Anterior cingulate cortex (tissue), 58 donors: ENCODE measurements at regions not wholly inside any gene's neighbourhood (a gene's known extent, or its start where the extent isn't known, plus 50 kb on each side); places are given as distances from the start of the nearest gene placed in this dataset.

Source experiments
- DNase-seq, 58 donors: peaks; one replicate each; lab custom pipeline; 2025; lab: John Stamatoyannopoulos, UW

DNA sequence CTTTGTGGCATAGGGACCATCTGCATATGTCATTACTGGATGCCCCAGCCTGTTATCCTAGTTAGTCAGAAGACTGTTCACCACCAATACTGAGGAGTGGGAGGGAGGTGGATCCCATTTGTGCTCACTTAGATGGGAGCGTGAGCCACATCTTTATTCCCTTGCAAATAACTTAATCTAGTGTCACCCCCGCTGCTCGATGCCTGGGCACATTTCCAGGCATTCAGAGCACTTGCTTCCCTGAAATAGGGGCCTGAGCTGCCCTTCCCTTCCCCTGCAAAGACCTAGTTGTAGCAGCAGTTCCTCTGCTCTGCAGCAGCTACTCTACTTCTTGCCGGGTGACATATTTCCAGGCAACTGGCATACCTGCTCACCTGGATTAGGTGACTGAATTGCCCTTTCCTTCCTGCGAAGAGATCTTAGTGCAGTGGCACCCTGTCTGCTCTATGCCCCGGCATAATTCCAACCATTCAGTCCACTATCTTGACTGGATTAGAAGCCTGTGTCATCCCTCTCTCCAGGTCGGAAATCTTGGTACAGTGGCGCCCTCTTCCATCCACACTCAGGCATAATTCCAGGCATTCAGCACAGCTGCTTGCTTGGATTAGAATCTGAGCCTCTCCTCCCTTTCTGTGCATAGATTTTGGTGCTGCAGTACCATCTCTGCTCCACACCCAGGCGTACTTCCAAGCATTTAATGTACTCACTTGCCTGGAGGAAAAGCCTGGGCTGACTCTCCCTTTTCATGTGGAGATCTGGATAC lies 1389.1 kb upstream of the TMEFF2 start:
- no peak for DNase-seq

DNA sequence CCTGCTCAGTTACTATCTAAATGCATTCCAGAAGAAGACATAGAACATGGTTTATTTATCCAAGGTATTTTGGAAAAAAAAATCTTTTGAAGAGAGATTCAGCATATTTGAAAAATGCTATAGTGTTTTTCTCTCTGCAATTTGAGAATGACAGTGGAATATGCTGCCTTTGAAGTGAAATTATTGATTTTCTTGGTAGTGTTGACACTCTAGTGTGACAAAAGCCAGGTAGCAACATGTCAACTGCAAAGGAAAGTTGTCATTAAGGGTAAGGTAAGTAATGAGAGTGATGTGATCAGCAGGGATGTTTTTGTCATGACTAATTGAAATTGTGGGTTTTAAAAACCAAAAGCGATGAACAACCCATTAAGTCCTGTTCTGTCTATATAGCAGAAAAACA lies 1387.1 kb upstream of the TMEFF2 start:
- DNase-seq: no peak

DNA sequence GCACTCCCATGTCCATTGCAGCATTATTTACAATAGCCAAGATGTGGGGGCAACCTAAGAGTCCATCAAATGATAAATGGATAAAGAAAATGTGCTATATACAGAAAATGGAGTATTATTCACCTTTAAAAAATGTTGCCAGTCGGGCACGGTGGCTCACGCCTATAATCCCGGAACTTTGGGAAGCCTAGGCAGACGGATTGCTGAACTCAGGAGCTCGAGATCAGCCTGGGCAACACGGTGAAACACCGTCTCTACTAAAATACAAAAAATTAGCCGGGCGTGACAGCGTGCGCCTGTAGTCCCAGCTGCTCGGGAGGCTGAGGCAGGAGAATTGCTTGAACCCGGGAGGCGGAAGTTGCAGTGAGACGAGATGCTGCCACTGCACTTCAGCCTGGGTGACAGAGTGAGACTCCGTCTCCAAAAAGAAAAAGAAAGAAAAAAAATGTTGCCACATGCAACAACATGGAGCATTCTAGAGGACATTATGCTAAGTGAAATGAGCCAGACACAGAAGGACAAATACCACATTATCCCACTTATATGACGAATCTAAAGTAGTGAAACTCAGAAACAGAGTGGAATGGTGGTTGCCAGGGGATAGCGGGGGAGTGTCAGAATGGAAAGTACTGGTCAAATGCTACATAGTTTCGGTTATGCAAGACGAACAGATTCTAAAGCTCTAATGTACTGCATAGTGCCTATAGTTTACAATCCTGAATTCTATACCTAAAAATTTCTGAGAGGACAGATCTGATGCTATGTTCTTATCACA lies 1385.6 kb upstream of the TMEFF2 start:
- DNase-seq: no peak

DNA sequence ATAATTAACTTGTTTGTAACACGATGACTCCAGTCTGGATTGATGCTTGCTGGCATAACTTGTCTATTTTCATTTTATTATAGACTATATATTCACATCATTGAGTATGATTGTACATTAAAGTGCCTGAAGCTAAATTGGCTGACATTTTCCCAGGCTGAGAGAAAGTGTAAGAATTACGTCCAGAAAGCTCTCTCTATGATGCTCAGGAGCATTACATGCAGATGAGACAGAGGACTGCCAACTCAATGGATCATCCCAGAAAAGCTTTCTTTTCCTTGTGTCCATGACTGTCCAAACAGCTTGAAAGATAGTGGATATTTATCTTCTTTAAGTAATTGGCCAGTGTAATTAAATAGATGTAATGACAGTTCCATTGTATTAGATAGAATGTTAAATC lies 1372.2 kb upstream of the TMEFF2 start:
- DNase-seq: no peak

DNA sequence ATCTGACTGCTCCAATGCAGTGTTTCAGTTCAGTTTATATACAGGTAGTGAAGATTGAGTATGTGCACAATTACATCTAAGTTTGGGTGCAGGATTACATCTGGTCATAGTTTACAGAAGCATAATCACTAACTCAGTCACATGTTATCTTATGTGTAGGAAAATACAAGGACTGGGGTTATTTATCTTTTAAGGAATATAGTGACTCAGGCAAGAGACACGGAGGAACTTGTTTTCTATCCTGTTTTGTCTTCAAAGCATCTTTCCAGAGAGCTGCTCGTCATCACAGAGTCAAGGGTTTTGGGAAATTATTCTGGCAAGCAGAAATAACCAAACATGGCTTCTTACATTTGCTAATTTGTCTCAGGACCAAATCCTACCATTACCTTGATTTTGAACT lies 1371.5 kb upstream of the TMEFF2 start:
- DNase-seq: no peak

DNA sequence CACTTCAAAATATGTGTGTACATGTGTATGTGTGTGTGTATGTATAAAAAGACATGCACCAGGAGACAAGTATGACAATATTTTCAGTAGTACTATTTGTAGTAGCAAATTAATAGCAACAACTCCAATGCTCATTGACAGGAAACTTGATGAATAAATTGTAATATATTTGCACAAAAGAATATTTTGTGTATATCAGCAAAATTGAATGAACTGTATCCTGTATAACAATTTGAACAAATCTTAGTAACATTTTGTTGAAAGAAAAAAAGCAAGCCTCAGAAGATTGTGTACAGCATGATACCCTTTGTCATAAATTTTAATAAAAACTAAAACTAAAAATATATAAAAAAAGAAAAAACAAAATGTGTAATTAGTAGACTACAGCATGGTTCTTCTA lies 1367.3 kb upstream of the TMEFF2 start:
- DNase-seq: no peak

DNA sequence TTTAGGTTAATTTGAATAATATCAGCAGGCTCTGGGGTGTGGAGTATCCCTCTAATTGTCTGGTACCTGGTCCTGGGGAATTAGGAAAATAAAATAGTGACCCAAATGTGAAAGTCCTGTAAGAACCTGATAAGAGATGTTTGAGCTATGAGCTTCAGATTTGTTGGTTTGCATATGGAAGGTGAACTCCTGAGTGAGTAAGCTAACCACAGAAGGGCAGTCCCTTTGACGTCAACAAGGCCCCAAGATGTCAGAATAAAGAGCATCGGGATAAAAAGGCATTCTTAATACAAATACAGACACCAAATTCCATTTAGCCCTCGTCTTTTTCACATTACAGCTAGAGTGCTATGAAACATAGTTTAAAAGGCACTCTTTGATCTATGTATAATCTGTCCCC lies 1366.3 kb upstream of the TMEFF2 start:
- no peak for DNase-seq

DNA sequence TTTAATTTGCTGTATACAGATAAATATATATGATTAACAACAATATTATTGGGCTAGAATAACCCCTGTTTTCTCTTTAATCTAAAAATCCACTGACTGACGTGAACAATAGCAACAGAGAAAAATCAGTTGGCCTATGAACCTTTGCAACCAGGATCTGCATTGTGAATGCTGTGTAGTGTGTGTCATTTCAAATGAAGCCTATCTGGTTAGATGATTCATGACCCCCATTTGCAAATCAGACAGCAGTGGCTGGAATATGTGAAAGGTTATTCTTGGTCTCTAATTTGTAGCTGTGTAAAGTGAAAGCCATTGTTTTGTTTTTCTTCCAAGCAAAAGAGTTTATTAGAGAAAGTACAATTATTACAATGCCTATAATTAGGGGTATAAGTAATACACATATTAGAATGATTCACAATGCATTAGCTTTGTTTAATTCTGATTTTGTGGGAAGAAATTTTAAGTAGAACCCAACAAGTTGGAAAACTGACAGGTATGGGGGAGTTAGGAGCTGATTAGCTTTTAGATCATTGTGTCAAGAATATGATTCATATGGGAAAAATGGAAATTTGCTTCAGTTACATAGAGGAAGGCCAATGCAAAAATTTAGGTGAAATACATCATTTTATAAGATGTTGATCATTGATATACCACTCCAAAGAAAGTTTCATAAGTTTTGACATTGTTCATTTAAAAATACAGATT lies 1362.2 kb upstream of the TMEFF2 start:
- DNase-seq: no peak

DNA sequence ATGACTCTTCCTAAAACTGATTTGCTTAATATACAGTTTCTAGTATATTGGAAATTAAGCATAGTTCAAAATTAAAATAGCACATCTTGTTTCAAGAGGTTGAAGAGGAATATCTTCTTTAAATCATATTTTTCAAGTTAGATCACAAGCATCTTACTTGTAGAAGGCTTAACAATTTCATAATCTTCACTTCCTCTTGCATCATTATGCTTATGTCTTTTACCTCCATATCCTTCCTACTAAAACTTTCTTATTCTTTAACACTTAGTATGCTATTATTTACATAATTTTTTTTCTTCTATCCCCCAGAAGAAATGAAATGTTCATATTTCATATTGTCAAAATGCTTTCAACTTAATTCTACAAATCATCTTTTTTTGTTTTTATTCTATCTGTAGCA lies 1354.9 kb upstream of the TMEFF2 start:
- no peak for DNase-seq

DNA sequence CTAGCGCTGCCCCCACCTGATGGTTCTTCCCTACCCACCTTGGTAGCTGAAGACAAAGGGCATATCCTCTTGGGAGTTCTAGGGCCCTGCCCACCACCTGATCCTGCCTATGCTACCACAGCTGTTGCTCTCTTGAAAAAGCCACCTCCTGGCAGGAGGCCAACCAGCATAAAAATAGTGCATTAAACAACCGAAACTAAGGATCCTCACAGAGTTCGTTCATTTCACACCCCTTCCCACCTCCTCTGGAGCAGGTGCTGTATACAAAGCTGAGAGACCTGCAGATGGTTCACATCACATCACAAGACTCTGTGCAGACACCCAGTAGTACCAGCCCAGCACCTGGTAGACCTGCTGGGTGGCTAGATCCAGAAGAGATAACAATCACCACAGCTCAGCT lies 1348.0 kb upstream of the TMEFF2 start:
- no peak for DNase-seq

DNA sequence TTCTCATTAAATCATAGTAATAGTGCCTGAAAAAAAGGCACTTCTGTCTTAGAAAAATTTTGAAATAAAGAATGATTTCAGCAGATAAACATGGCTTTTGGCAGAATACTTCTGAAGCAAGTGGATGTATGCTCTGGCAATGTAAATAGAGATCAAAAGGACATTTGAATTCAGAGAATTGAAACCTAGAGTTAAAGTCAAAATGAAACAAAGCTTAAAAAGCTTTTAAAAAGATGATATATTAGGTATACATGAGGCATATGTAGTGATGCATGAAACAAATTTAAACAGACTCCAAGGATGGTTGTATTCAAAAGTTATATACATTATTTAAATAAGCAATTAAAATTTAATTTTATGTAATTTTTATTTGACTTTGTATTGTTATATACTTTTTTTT lies 1344.5 kb upstream of the TMEFF2 start:
- no peak for DNase-seq

DNA sequence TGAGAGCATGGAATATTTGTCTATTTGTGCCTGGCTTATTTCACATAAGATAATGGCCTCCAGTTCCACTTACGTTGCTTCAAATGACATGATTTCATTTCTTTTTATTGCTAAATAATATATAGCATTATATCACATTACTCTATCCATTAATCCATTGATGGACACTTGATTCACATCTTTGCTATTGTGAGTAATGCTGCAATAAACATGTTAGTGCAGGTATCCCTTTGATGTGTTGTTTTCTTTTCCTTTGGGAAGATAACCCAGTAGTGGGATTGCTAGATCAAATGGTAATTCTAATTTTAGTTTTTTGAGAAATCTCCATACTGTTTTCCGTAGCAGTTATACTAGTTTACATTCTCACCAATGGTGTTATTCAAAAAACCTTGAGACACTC lies 1343.3 kb upstream of the TMEFF2 start:
- no peak for DNase-seq

DNA sequence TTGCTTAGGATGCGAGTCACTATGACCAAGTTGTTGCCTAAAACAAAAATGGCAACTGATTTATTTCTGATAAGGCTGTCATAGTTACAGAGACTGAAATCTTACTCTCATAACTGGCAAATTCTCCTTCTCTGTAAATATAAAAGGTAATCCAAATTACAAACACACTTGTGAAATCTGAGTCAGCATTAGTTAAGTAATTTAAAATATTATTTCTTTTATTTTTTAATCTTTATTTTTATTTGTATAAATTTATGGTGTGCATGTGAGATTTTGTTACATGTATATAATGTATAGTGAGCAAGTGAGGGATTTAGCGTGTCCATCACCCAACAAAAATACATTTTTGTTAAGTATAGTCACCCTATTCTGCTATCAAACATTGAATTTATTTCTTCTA lies 1342.8 kb upstream of the TMEFF2 start:
- no peak for DNase-seq

DNA sequence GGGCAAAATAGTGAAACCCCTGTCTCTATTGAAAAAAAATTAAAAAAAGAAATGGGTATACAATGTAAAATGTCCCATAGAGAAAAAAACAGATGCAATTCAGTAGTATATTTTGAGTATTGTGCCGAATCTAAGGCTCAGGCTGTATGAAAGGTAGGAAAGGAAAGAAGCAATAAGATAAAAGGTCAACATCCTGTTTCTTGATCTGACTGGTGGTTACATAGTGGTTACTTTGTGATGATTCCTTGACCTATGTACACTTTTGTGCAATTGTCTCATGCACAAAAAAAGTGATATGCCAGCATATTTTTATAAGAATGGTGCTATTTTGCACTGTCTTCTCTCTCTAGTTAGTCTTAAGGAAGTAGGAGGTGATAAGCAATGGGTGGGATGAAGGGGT lies 1333.7 kb upstream of the TMEFF2 start:
- DNase-seq: no peak

DNA sequence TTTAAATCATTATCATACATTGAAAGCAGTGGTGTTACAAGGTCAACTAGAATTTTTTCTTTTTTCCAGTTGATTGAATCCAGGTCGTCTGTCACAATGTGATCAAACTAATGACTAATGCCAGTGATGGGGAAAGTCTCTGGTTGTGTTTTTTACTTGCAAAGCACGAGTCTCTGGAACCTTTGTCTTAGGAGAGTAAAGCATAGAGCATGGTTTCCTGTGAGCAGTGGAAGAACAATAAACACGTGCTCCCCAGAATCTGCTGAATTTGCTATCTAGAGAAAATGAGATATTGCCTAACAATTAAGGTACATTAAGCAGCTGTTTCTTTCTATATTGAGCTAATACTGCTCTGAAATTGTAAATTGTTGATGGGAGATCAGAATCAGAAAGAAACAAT lies 1332.4 kb upstream of the TMEFF2 start:
- DNase-seq: no peak

DNA sequence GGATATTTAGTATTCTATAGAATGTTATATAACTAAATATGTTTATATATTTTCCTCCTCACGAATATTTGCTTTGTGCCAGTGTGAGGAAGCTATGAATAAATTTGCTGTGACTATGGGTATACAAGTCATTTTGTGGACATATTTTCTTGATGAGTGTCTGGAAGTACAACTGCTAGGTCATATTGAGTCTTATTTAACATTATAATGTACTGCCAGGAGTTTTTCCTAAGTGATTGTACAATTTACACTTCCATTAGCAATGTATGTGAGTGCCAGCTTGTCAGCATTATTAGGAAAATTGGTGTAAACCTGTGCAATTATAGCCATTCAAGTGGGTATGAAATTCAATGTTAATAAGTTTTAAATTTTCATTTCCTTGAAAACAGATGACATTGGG lies 1328.9 kb upstream of the TMEFF2 start:
- no peak for DNase-seq

DNA sequence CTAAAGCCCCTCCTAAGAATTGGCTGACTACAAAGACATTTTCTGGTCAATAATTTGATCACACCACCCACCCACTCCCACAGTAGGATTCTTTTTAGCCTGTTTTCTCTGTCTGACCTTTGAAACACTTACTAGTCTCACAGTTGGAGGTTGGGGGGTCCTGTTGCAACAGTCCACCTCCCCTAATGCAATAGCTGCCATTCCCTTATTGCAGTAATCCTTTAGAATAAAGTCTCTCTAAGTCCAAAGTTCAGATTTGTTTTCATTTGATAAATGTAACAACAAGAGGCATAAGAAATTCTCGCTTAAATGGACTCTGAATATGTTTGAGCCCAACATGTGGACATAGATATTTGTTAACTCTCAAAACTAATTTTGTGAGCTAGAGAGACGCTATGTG lies 1326.8 kb upstream of the TMEFF2 start:
- DNase-seq: no peak

DNA sequence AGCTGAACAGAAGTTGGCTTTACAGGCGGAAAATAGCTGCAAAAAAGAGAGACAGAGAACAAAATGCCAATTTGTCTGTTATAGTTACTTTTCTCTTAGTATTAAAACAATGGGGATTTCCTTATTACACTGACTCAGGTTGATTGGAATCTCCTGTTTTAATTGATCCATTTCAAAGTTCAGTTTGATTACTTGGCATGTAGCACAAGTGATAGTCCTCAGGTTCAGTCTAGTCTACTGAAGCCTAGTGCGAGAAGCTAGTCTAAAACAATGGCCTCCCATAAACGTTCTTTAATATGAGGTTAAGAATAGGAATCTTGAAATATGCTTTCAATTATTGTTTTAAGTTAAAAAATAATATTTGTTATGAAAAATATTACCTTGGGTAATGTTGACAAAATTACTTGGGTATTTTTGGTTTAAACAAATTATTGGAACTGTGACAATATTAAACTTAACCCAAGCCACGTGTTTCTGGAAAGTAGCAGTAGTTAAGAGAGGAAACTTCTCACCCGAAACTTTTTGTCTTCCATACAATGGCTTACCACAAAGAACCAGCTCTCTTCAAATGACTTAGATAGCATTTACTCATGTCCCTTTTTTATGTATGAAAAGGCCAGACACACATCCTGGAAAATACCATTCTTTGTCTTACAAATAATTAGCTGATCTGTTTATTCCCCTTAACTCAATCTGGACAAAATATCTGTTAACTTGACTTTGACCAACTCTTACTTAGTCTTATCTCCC lies 1326.2 kb upstream of the TMEFF2 start:
- DNase-seq: no peak

DNA sequence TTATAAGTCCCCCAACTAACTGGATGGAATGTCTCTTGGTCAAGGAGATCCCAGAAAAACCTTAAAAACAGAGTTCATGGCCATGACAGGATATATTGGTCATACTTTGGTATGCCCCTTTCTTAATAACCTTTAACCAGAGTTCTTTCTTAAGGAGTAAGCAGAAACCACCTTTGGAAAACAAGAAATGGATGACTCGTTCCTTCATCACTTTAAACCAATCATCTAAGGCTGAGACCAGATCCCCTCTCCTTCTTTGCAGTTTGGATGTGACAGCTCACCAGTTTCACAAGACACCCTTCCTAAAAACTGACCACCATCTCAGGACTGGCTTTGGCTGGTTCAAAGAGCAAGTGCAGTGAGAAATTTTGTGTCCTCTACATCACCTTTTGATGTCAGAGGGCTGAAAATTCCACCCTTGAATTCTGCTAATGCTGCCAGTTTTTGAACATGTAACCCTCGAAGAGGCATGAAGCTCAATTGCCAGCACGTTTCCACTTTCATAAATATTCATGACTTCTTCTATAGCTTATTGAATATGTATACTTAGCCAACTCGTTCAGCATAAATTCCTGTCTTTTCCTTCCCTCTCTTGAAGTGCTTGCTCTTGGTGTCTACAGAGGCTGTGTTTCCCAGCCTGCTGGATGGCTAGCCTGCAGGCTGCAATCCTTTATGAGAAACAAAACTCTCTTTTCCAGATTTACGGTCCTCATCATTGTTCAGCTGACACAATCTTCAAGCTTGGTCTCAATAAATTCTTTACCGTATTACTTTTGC lies 1323.5 kb upstream of the TMEFF2 start:
- no peak for DNase-seq

DNA sequence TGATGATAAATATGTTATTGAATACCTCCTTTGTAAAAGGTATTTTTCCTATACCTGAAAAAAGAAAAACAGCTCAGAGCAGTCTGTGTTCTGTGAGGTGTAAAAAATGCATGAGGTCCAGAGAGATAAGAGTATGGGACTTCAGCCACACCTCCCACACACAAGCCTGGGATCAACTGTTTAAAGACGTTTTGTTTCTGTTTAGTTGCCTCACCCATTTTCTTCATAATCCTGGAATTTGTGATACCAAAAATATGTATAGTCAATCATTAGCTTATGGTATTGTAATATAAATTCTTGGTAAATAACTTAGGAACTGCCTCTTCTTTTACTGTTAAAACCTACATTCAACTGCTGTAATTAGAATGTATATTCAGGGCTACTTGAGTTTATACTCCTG lies 1322.9 kb upstream of the TMEFF2 start:
- no peak for DNase-seq
